ENCODE measurements at regions not wholly inside any gene's neighbourhood (a gene's known extent, or its start where the extent isn't known, plus 50 kb on each side); places are given as distances from the start of the nearest gene placed in this dataset.
"Not testable (repeated sequence)": the region's sequence is repeated elsewhere in the genome, so short reads cannot be mapped to it uniquely, and the experiment has no call there.

DNA sequence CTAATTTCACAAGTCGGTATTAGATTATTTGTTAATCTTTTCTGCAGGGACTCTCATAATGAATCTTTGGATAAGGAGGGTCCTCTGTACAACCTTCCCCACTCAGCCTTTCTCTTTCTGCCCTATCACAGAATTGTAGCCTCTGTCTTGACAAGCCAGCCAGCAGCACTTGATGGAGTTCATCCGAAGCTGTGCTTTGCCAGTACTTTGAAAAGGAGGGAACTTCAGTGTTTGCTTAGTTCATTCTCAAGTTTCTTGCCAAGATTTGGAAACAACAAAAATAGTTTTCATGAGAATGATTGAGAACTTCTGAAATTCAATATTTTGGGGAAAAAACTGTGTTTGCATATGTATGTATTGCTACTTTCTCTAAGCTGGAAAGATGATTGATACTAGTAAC is 69.3 kb upstream of the HMGB1 start:
- H3K4me3 Mint-ChIP-seq (ENCODE audit: unreplicated experiment) = no peak overlapping the region
- no peaks in the 10 kb centered on the region for H3K27me3 Mint-ChIP-seq (ENCODE audit: unreplicated experiment)
- H3K9me3 Mint-ChIP-seq (ENCODE audit: unreplicated experiment) = no peaks in the 10 kb centered on the region
- peaks cover 5% of the 10 kb centered on the region for H3K4me1 Mint-ChIP-seq (ENCODE audit: unreplicated experiment)
- no peak overlapping the region for H3K27ac Mint-ChIP-seq (ENCODE audit: unreplicated experiment)
- H3K36me3 Mint-ChIP-seq (ENCODE audit: unreplicated experiment) = no peaks in the 10 kb centered on the region
- TF ChIP-seq, protein P1, sequence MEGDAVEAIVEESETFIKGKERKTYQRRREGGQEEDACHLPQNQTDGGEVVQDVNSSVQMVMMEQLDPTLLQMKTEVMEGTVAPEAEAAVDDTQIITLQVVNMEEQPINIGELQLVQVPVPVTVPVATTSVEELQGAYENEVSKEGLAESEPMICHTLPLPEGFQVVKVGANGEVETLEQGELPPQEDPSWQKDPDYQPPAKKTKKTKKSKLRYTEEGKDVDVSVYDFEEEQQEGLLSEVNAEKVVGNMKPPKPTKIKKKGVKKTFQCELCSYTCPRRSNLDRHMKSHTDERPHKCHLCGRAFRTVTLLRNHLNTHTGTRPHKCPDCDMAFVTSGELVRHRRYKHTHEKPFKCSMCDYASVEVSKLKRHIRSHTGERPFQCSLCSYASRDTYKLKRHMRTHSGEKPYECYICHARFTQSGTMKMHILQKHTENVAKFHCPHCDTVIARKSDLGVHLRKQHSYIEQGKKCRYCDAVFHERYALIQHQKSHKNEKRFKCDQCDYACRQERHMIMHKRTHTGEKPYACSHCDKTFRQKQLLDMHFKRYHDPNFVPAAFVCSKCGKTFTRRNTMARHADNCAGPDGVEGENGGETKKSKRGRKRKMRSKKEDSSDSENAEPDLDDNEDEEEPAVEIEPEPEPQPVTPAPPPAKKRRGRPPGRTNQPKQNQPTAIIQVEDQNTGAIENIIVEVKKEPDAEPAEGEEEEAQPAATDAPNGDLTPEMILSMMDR (IDR thresholded peaks at IDR 0.05) = no peak
- no peak for DNase-seq (ENCODE audit: extremely low spot score, unreplicated experiment)

DNA sequence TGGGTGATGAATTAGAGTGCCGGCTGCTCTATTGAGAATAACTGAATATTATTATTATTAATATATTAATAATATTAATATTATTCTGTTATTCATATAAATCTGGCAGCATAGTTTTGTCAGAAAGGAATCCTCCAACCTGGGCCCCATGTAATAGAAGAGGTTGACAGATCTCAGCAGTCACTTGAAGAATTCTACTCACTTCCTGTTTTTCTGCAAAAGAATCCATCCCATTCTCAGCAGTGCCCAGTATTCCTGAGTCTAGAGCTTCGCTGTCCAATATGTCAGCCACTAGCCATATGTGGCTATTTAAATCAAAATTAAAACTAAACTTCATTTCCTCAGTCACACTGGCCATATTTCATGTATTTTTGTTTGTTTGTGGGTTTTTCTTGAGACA is 72.4 kb upstream of the USPL1 start:
- DNase-seq (ENCODE audit: extremely low spot score, unreplicated experiment) = no peak
- Mint-ChIP-seq H3K27me3 (ENCODE audit: unreplicated experiment) (no peaks in the 10 kb centered on the region), H3K4me3 (ENCODE audit: unreplicated experiment) (no peak overlapping the region), H3K9me3 (ENCODE audit: unreplicated experiment) (no peaks in the 10 kb centered on the region), H3K27ac (ENCODE audit: unreplicated experiment) (no peak overlapping the region), H3K36me3 (ENCODE audit: unreplicated experiment) (no peaks in the 10 kb centered on the region), H3K4me1 (ENCODE audit: unreplicated experiment) (no peaks in the 10 kb centered on the region)
- TF ChIP-seq, protein P1 (IDR thresholded peaks at IDR 0.05) = no peak

DNA sequence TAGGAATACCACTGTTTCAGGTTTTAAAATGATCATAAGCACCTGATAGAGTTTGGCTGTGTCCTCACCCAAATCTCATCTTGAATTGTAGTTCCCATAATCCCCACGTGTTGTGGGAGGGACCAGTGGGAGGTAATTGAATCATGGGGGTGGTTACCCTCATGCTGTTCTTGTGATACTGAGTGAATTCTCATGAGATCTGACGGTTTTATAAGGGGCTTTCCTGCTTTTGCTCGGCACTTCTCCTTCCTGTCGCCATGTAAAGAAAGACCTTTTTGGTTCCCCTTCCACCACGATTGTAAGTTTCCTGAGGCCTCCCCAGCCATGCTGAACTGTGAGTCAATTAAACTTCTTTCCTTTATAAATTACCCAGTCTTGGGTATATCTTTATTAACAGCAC is 69.7 kb upstream of the USPL1 start:
- H3K4me3 Mint-ChIP-seq (ENCODE audit: unreplicated experiment); DNase-seq (ENCODE audit: extremely low spot score, unreplicated experiment); H3K9me3 Mint-ChIP-seq (ENCODE audit: unreplicated experiment); H3K27me3 Mint-ChIP-seq (ENCODE audit: unreplicated experiment); H3K4me1 Mint-ChIP-seq (ENCODE audit: unreplicated experiment); H3K36me3 Mint-ChIP-seq (ENCODE audit: unreplicated experiment); H3K27ac Mint-ChIP-seq (ENCODE audit: unreplicated experiment): not testable (repeated sequence)

DNA sequence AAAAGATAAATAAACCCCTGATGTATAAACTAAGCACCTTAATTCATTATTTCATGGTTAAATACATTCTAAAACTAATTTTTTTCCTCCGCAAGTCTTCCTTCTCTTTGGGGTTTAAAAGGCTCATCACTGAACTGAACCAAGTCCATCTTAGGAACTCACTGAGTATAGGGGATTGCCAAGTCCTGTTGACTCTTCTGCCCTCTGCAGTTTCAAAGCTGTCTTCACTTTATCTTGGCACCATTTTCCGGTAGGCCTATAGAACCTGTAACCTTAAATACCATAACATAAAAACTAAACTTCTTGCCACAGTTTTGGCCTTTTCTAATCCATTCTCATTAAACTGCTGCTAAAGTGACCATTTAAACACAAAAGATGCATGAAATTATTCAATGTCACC is 66.5 kb upstream of the USPL1 start:
- no peak overlapping the region for H3K4me3 Mint-ChIP-seq (ENCODE audit: unreplicated experiment)
- H3K27me3 Mint-ChIP-seq (ENCODE audit: unreplicated experiment) = no peaks in the 10 kb centered on the region
- H3K9me3 Mint-ChIP-seq (ENCODE audit: unreplicated experiment) = no peaks in the 10 kb centered on the region
- H3K36me3 Mint-ChIP-seq (ENCODE audit: unreplicated experiment) = peaks cover 4% of the 10 kb centered on the region
- H3K4me1 Mint-ChIP-seq (ENCODE audit: unreplicated experiment) = peaks cover 2% of the 10 kb centered on the region
- no peak for DNase-seq (ENCODE audit: extremely low spot score, unreplicated experiment)
- no peak overlapping the region for H3K27ac Mint-ChIP-seq (ENCODE audit: unreplicated experiment)
- TF ChIP-seq, protein P1 (IDR thresholded peaks at IDR 0.05) = peak; percentile 43

DNA sequence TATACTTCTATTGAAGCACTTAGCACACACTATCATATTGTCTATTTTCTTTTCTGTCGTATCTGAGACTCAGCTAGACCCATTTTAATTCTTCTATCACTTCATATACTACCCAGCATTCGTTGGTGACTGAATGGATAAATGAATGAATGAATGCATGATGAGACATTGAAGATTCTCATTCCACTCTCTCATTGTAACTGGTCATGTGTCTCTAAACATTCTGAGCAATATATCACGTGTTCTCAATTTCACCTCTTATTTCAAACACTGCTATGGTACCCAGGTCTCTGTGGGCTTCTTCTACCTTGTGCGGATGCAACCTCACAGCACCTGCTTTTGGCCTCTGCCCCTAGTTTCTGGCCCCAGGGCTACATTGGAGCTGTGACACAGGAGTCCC is 65.2 kb upstream of the USPL1 start:
- Mint-ChIP-seq H3K27me3 (ENCODE audit: unreplicated experiment) (no peaks in the 10 kb centered on the region), H3K4me1 (ENCODE audit: unreplicated experiment) (peaks cover 2% of the 10 kb centered on the region), H3K9me3 (ENCODE audit: unreplicated experiment) (no peaks in the 10 kb centered on the region), H3K36me3 (ENCODE audit: unreplicated experiment) (peaks cover 4% of the 10 kb centered on the region), H3K27ac (ENCODE audit: unreplicated experiment) (no peak overlapping the region), H3K4me3 (ENCODE audit: unreplicated experiment) (no peak overlapping the region)
- TF ChIP-seq, protein P1 (IDR thresholded peaks at IDR 0.05) = no peak
- DNase-seq (ENCODE audit: extremely low spot score, unreplicated experiment) = no peak

DNA sequence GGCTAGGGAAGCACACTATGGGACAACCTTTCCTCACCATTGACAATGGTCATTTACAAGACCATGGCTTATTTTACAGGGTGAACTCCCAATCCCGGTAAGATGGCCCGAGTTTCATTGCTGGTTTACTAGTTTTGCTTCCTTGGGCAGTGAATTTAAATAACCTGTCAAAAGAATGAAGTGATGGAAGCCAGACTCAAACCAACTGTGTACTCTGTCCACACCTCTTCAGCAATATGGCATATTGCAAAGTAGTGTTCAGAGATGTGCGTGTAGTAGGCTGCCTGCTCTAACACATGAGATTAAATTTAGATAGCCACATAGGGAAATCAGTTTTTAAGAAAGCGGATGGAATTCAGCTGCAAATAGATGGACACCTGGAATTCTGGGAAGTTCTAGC is 58.4 kb upstream of the USPL1 start:
- Mint-ChIP-seq H3K4me1 (ENCODE audit: unreplicated experiment) (peaks cover 2% of the 10 kb centered on the region), H3K27me3 (ENCODE audit: unreplicated experiment) (no peaks in the 10 kb centered on the region), H3K4me3 (ENCODE audit: unreplicated experiment) (no peak overlapping the region), H3K36me3 (ENCODE audit: unreplicated experiment) (peaks cover 3% of the 10 kb centered on the region), H3K9me3 (ENCODE audit: unreplicated experiment) (no peaks in the 10 kb centered on the region), H3K27ac (ENCODE audit: unreplicated experiment) (no peak overlapping the region)
- TF ChIP-seq, protein P1 (IDR thresholded peaks at IDR 0.05) = no peak
- DNase-seq (ENCODE audit: extremely low spot score, unreplicated experiment) = no peak
